Hippocampal formation (tissue), 2 donors: ENCODE measurements at regions not wholly inside any gene's neighbourhood (a gene's known extent, or its start where the extent isn't known, plus 50 kb on each side); places are given as distances from the start of the nearest gene placed in this dataset.
"Not testable (repeated sequence)": the region's sequence is repeated elsewhere in the genome, so short reads cannot be mapped to it uniquely, and the experiment has no call there.

Experiments
- DNase-seq, 2 donors: peaks; one replicate each; lab custom pipeline; 2025; lab: John Stamatoyannopoulos, UW

- no peak for DNase-seq
These were observed 467.8 kb downstream of the PCDH7 start for GRCh38 chr4:31187979-31188378.

GRCh38 chr4:31189938-31190337 lies 469.8 kb downstream of the PCDH7 start:
- no peak for DNase-seq

- no peak for DNase-seq
These were observed 470.5 kb downstream of the PCDH7 start for GRCh38 chr4:31190671-31191070.

GRCh38 chr4:31192341-31192740 lies 472.2 kb downstream of the PCDH7 start:
- DNase-seq, result no peak

GRCh38 chr4:31193521-31193920 lies 473.4 kb downstream of the PCDH7 start:
- DNase-seq, result no peak

- no peak for DNase-seq
These were observed 474.7 kb downstream of the PCDH7 start for GRCh38 chr4:31194823-31195222.

GRCh38 chr4:31199644-31200043 lies 479.5 kb downstream of the PCDH7 start:
- no peak for DNase-seq

GRCh38 chr4:31202054-31202453 lies 481.9 kb downstream of the PCDH7 start:
- DNase-seq, result not testable (repeated sequence)

GRCh38 chr4:31204874-31205273 lies 484.7 kb downstream of the PCDH7 start:
- no peak for DNase-seq

- DNase-seq, result no peak
These were observed 500.8 kb downstream of the PCDH7 start for GRCh38 chr4:31220921-31221320.

- DNase-seq, result no peak
These were observed 507.9 kb downstream of the PCDH7 start for GRCh38 chr4:31228068-31228467.

- DNase-seq, result no peak
These were observed 510.4 kb downstream of the PCDH7 start for GRCh38 chr4:31230594-31230993.

GRCh38 chr4:31234494-31234893 lies 514.3 kb downstream of the PCDH7 start:
- DNase-seq, result no peak

- no peak for DNase-seq
These were observed 514.7 kb downstream of the PCDH7 start for GRCh38 chr4:31234901-31235300.

GRCh38 chr4:31236020-31236638 lies 516.0 kb downstream of the PCDH7 start:
- no peak for DNase-seq

- DNase-seq, result no peak
These were observed 516.5 kb downstream of the PCDH7 start for GRCh38 chr4:31236639-31237173.

GRCh38 chr4:31237233-31237632 lies 517.1 kb downstream of the PCDH7 start:
- no peak for DNase-seq

GRCh38 chr4:31239886-31240285 lies 519.7 kb downstream of the PCDH7 start:
- DNase-seq, result no peak

- no peak for DNase-seq
These were observed 521.4 kb downstream of the PCDH7 start for GRCh38 chr4:31241504-31242106.

- no peak for DNase-seq
These were observed 526.7 kb downstream of the PCDH7 start for GRCh38 chr4:31246856-31247255.

- DNase-seq, result no peak
These were observed 539.0 kb downstream of the PCDH7 start for GRCh38 chr4:31259119-31259518.

- no peak for DNase-seq
These were observed 541.5 kb downstream of the PCDH7 start for GRCh38 chr4:31261632-31262031.

- not testable (repeated sequence) for DNase-seq
These were observed 545.9 kb downstream of the PCDH7 start for GRCh38 chr4:31266094-31266493.
